ENCODE measurements at regions not wholly inside any gene's neighbourhood (a gene's known extent, or its start where the extent isn't known, plus 50 kb on each side); places are given as distances from the start of the nearest gene placed in this dataset.

GRCh38 chr3:127459891-127460290, 130.6 kb downstream of the TPRA1 start:
- no peak for TF ChIP-seq SUZ12 (IDR thresholded peaks at IDR 0.05)
- no peak for TF ChIP-seq SP1 (IDR thresholded peaks at IDR 0.05)
- TF ChIP-seq ELF4 (IDR thresholded peaks at IDR 0.05): no peak
- no peak for TF ChIP-seq FOXK2 (IDR thresholded peaks at IDR 0.05)
- no peak for TF ChIP-seq ZNF384 (IDR thresholded peaks at IDR 0.05)
- TF ChIP-seq FOXM1 (IDR thresholded peaks at IDR 0.05; ENCODE audit: borderline replicate concordance): no peak
- TF ChIP-seq NFRKB (IDR thresholded peaks at IDR 0.05): no peak
- TF ChIP-seq ARNT (IDR thresholded peaks at IDR 0.05): no peak
- TF ChIP-seq BHLHE40 (IDR thresholded peaks at IDR 0.05; ENCODE audit: borderline replicate concordance): no peak
- no peak for TF ChIP-seq TARDBP (IDR thresholded peaks at IDR 0.05)

All from HEK293T (cell line).